ENCODE measurements at regions not wholly inside any gene's neighbourhood (a gene's known extent, or its start where the extent isn't known, plus 50 kb on each side); places are given as distances from the start of the nearest gene placed in this dataset.

- H4K20me1 ChIP-seq, result no peaks in the 10 kb centered on the region
Measured at GRCh38 chrX:98795636-98796035, 1614.4 kb downstream of the PCDH19 start.

GRCh38 chrX:98755912-98756311 is 1654.2 kb downstream of the PCDH19 start:
- TF ChIP-seq Cebpa-rat (IDR thresholded peaks at IDR 0.05), result no peak
- Histone ChIP-seq H4K20me1 (no peaks in the 10 kb centered on the region), H3K9me3 (replicated peaks in 1 of 11) (peaks cover 17 to 37% (median 29%) of the 10 kb centered on the region in 11 experiments; a peak in 21 of 22 replicates), H3K4me1 (no peaks in the 10 kb centered on the region), H3K27me3 (peaks cover 16 to 78% (median 61%) of the 10 kb centered on the region in 11 experiments), H3K27ac (no peak overlapping the region), H3K9ac (no peak overlapping the region), H3K36me3 (no peaks in the 10 kb centered on the region), H3K4me3 (no peak overlapping the region), H3K4me2 (no peak overlapping the region)

More at GRCh38 chrX:98795636-98796035, 1614.4 kb downstream of the PCDH19 start:
- H3K27ac ChIP-seq, result no peak overlapping the region
- H3K4me1 ChIP-seq, result no peaks in the 10 kb centered on the region
- H3K4me2 ChIP-seq, result no peak overlapping the region
- H3K4me3 ChIP-seq, result no peak overlapping the region
- no peak overlapping the region for H3K9ac ChIP-seq
- no peak for TF ChIP-seq Cebpa-rat (IDR thresholded peaks at IDR 0.05)
- H3K27me3 ChIP-seq, result peaks cover 45 to 100% (median 88%) of the 10 kb centered on the region in 11 experiments; a peak in 21 of 22 replicates
- peaks cover 5 to 14% (median 14%) of the 10 kb centered on the region in 11 experiments; a peak in 16 of 22 replicates for H3K9me3 ChIP-seq (replicated peaks in 1 of 11)
- H3K36me3 ChIP-seq, result no peaks in the 10 kb centered on the region

DNA sequence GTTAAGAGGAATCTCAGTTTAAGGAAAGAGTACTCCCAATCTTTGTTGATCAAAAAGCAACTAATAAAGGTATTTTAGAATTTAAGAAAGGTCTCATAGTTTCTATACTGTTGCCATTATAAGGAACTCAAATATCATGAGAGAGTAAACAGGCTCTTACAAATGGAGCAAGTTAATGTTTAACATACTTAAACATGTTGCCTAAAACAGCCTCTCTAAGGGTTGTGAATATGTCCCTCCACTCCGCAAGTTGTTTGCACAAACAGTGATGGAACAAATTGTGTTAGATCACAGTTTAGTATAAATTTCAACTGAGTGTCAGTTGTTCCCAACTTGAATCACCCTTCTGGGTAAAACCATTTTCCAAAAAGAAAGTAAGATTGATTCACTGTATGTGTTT is 1678.3 kb downstream of the PCDH19 start:
- peaks cover 0 to 6% (median 0%) of the 10 kb centered on the region in 11 experiments; a peak in 1 of 22 replicates for H3K9me3 ChIP-seq (replicated peaks in 1 of 11)
- H3K4me2 ChIP-seq, result no peak overlapping the region
- TF ChIP-seq Cebpa-rat (IDR thresholded peaks at IDR 0.05), result no peak
- H3K27ac ChIP-seq, result no peak overlapping the region
- no peak overlapping the region for H3K9ac ChIP-seq
- no peaks in the 10 kb centered on the region for H3K4me1 ChIP-seq
- H3K27me3 ChIP-seq, result peaks cover 39 to 91% (median 84%) of the 10 kb centered on the region in 11 experiments
- H4K20me1 ChIP-seq, result no peaks in the 10 kb centered on the region
- H3K4me3 ChIP-seq, result no peak overlapping the region
- H3K36me3 ChIP-seq, result no peaks in the 10 kb centered on the region

GRCh38 chrX:98717970-98718369 is 1692.1 kb downstream of the PCDH19 start:
- no peaks in the 10 kb centered on the region for H4K20me1 ChIP-seq
- TF ChIP-seq Cebpa-rat (IDR thresholded peaks at IDR 0.05), result no peak
- no peak overlapping the region for H3K9ac ChIP-seq
- H3K9me3 ChIP-seq (replicated peaks in 1 of 11), result peaks cover 5 to 21% (median 18%) of the 10 kb centered on the region in 11 experiments
- H3K36me3 ChIP-seq, result no peaks in the 10 kb centered on the region
- H3K27me3 ChIP-seq, result peaks cover 27 to 83% (median 72%) of the 10 kb centered on the region in 11 experiments
- no peak overlapping the region for H3K4me3 ChIP-seq
- H3K4me1 ChIP-seq, result no peaks in the 10 kb centered on the region
- no peak overlapping the region for H3K27ac ChIP-seq
- H3K4me2 ChIP-seq, result no peak overlapping the region

Data from BLaER1 treated with 17β-estradiol and CSF1 and Interleukin-3, amounts not matched to agents 10 nM and 100 nM (cell line).